HG02763 (cell line): ENCODE measurements at regions not wholly inside any gene's neighbourhood (a gene's known extent, or its start where the extent isn't known, plus 50 kb on each side); places are given as distances from the start of the nearest gene placed in this dataset.

Experiments
- ATAC-seq: cut with Tn5 transposase; IDR thresholded peaks from one replicate; pipeline ENCODE4 v1.9.1; 2021; ENCODE audit warnings: mild to moderate bottlenecking, moderate library complexity; ENCODE audit not compliant: unreplicated experiment

DNA sequence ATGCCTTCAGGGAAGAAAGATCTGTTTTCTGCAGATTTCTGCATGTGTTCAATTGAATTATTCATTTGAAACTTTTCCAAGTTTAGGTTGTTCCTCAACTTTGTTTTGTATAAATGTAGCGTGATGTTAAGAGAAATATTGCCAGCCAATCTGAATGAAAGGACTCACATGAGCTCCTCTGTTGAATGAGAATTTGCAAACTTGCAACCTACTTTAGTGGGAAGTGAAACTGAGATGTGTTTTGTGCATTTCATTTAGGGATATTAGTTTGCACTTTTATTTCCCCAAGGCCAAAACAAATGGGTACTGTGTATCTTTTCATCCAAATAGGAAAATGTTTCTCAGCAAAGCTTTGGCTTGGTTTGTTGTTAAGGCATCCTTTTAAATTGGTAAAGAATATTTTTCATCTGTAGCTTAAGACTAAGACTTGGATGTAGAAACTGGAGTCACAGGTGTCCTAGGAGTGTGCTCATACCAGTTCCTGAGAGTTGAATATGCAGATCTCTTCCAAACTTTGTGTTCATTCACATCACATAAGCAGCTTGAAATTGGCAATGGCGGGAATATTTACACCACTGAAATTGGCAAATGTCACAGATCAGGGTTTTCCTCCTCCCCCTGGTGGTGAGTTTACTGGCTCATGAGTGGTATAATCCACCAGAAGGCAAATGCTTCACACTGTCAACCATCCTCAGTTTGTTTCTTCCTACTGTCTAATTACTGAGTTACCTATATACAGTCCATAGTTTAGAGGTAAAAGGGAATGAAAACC is 193.6 kb upstream of the BANK1 start:
- no peak for ATAC-seq

DNA sequence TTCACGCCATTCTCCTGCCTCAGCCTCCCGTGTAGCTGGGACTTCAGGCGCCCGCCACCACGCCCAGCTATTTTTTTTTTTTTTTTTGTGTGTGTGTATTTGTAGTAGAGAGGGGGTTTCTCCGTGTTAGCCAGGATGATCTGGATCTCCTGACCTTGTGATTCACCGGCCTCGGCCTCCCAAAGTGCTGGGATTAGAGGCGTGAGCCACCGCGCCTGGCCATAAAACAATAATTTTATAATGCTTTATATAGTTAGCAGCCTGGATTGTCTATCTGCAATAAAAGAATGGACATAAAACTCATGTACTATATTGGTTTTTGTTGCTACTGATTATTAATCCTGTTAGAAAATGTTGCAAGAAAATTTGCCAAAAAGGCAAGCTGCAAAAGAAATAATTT is 195.9 kb upstream of the BANK1 start:
- no peak for ATAC-seq

DNA sequence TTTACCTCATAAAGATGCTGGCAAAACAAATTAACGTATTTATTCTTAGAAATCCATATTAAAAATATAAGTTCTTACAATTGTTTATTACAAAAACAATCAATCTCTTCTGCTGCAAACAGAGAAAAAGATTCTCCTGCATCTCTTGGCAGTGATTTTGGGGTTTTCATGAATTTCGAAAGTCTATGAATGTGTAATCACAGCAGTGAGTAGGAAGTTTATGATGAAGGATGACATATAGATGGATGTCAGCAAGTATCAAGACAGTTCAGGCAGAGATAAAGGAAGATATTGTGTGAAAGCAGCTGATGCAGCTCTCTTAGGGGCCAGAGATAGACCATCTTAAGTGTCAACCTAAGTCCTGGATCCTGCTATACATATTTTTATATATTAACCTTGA is 196.9 kb upstream of the BANK1 start:
- ATAC-seq = no peak

DNA sequence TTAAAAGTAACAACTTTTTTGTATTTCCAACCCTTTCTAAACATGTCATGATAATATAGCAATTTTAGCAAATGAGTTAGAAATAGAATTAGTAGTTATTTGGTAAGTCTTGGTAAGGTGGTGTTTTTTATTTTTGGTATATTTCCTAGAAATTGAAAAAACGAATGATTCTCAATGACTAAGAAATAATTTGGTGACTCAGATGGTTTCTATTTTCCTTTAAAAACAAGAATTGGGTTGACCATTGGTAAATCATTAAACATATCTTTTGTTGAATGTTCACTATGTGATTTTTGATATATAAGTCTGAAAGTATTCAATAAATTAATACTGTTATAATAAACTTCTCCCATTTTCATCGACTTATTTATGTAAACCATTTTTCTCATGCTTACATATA is 206.2 kb upstream of the BANK1 start:
- no peak for ATAC-seq

DNA sequence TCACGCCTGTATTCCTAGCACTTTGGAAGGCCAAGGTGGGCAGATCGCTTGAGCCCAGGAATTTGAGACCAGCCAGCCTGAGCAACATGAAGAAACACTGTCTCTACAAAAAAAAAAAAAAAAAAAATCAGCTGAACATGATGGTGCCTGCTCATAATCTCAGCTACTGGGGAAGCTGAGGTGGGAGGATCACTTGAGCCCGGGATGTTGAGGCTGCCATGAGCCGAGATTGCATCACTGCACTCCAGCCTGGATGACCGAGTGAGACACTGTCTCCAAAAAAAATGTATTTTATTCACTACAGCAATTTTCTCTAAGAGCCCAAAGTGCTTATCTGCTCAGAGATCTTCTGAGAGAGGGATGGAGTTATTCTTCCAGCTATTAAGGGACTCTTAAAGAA is 215.8 kb upstream of the PPP3CA start:
- ATAC-seq = no peak

DNA sequence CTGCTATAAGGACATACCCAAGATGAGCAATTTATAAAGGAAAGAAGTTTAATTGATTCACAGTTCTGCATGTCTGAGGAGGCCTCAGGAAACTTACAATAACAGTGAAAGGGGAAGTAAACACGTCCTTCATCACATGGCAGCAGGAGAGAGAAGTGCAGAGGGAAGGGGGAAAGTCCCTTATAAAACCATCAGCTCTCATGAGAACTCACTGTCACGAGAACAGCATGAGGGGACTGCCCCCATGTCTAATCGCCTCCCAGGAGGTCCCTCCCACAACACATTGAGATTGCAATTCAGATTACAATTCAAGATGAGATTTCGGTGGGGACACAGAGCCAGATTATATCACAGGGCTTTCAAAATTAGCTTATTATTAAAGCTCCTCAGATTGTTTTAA is 209.5 kb upstream of the PPP3CA start:
- no peak for ATAC-seq

DNA sequence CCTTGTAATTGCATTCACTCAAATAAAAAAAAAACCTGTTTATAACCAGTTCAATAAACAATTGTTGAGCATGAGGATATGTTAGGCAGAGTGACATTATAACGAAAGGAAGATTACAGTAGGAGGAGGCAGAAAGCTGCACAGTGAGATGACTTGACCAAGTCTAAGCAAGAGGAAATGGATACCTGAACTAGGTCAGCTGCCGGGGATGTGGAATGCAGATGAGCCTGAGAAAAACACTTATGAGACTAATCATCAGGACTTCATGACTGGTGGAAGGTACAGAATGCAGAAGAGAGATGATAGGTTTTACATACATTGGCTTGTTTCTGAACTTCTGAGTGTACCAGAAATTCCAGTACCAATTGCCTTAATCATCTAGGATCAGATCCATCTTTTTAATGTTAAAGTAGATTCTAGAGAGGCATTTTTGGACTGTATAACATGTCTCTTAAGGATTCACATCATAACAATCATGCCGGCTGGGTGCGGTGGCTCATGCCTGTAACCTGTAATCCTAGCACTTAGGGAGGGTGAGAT is 208.1 kb upstream of the PPP3CA start:
- no peak for ATAC-seq

DNA sequence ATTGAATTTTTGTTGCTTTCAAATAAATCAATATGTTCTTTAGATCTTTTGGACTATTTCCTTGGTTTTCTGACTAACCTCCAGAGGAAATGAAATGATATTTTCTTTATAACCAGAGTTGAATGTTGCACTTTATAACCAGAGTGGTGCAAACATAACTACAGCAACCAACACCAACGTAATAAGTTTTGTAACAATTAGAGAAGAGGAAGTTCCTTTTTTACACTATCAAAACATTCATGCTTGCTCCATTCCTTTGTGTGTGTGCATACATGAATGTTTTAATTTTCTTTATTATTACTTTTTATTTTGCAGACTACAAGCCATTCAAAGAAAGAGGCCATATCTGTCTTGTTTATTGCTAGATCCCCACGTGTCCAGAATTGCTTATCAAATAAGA is 193.0 kb upstream of the PPP3CA start:
- ATAC-seq = no peak

DNA sequence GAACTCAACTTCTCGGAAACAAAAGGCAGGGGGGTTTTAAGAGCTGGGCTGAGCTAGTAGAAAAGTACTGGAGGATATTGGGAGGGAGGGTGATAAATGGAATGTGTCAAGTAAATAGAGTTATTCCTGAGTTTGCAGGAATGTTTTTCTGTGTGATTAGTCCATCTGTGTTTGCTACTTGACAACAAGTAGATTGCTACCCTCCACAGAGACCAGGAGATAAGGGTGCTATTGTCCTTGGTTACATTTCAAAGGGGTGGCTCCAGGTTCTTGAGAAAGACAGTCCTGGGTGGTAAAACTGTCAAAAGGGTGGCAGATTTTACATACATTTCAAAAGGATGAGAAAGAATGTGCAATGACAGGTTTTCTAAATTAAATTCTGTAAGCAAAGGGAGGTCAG is 181.2 kb upstream of the PPP3CA start:
- no peak for ATAC-seq

DNA sequence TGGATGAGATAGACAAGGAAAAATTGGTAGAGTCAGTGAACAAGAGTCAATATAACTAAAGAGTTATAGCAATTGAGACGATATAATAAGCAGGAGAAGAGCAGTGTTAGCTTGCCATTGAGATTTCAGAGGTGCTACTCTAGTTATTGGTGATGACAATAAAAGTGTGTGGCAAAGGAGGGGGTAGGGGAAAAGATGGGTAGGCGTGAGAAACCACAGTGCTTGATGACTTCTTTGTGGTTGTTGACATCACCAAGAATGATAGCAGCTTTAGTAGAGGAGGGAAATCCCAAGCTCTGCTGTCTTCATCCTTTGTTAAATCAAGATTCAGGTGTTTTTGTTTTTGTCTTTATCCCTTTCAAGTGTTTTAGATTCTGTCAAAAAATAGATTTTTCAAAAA is 179.9 kb upstream of the PPP3CA start:
- ATAC-seq = peak; percentile 88

DNA sequence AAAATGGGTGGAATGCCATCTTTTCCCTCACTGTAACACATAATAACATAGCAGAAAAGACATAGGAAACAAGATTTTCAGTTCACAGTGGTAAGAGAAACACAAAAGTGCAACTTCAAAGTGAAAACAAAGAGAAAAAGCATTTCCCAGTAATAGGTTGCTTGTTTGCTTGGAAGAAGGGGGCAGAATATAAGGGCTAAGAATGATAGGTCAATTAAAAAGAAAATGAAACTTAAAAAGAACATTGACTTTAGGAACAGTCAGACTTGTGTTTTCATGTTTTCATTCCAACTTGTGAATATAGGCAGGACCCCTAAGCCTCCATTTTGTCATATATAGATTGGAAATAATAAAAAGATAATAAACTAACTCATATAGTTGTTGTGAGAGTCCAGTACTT is 168.2 kb upstream of the PPP3CA start:
- no peak for ATAC-seq

DNA sequence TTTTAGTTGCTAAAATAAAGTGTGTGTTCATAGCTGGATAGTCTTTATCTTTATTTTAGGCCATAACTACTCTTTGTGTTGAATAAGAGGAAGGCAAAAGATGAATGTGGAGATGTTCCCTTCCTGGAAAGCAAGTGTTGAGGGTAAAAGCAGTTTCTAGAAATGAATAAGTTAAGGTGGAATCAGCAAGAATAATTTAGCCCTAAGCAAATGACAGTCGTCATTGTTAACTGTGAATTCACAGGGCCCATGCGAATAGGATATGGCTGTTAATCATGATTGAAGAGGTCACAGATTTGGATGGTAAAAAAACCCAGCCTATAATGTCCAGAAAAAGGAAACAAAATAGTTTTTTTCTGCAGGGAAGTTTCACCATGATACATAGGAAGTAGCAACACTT is 167.8 kb upstream of the PPP3CA start:
- no peak for ATAC-seq

DNA sequence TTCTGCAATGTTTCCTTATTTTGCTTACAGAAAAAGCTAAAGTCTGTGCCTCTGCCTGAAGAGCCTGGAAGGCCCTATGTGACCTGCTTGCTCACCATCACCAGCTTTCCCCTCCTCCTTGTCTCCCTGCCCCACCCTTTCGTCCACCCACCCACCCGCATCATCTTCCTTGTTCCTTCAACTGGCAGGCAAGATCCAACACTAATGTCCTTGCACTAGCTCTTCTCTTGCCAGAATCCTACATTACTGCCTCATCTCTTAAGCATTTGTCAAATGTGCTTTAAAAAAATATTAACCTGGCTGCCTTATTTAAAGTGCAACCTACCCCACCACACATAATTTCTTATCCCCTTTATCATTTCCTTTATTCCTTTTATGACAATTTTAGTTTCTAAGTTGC is 165.1 kb upstream of the PPP3CA start:
- no peak for ATAC-seq

DNA sequence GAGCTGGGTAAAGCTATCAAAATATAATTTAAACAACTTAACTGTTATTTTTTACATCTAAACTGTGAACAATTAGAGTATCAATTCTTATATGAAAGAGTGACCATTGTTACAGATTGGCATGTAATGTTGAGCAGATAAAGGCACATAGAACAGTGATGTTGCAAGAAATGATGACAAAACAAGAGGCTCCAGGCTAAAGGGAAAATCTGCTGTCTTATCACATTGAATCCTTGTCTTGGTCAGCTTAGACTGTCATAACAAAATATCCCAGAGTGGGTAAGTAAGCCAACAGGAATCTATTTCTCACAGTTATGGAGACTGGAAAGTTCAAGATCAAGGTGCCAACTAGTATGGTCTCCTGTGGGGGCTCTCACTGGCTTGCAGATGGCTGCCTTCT is 154.1 kb upstream of the PPP3CA start:
- no peak for ATAC-seq

DNA sequence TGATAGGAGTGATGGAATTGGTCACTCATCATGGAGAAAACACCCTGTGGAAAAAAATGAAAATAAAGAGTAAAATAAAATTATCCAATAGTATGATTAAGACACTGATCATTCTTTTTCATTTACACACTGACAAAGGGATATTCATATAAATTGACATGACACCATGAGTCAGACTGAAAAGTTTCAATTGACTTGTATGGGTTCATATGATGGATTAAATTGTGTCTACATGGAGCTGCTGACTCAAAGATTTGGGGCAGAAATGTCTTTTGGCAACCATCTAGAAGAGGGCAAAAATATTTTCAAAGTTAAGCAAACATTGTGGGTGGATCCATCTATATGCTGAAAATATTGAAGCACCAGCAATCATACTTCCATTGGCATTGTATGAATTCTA is 153.4 kb upstream of the PPP3CA start:
- ATAC-seq = no peak

DNA sequence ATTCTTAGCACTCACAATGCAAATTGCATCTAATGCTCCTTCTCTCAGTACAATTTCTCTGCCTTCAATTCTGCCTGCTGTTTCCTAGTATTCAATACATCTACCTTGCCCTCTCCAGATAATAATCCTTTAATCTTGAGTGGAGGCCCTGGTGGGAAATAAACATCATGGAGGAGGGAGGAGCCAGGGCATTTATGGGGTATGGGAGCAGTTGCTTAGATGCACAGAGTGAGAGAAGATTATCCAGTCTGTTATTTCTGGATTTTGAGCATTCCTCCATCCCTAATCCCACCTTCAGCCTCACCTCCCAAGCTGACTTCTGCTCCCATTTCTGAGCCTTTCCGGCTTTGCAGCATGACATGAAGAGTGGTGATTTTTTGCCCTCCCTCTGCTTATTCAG is 127.9 kb upstream of the PPP3CA start:
- ATAC-seq = no peak

DNA sequence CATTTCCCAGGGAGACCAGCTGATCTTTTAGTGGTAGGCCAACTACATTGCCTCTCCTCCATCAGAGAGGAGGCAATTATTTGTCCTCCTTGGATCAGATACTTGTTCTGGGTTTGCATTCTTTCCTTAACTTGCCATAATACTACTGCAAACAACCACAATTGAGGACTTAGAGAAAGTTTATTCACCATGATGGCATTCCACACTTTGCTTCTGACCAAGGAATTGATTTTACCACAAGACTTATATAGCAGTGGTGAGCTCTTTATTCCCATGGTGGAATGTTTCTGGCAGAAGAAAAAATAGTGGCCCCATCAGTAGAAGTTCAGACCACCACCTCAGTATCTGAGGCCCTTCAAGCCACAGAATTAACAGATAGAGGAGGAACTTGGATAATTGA is 123.9 kb upstream of the PPP3CA start:
- ATAC-seq = no peak

DNA sequence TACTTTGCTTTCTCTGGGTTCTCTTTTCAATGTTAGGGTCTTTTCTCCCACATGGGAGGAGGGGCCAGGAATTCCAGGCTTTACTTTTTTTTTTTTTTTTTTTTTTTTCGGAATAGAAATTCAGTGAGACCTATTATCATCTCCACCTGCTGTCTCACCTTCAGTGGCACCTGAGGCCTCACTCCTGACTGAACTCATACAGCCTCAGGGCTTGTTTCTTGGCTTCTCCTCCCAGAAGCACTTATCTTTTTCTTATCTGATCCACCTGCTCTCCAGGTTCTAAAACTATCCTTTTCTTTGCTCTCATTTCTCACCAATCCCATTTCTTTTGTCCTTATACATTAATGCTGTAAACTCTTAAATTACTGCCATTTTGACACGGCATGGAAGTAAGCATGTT is 117.3 kb upstream of the PPP3CA start:
- no peak for ATAC-seq

DNA sequence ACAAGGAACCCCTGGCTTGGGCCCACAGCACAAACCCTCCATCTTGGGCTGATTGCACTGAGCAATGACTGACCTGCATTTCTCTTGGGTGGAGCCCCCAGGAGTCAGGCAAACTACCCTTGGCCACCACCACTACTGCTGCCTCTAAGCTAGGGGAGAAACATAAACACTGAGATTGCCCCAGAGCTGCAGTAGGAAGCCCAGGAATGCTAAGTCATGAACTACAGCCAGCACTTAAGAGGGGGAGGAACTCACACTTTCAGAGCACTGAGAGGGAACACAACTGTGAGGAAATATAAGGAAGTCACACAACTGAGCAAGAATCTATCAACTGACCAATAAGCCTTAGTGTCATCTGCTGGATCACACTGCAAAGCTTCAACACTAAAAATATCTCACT is 111.6 kb upstream of the PPP3CA start:
- ATAC-seq = no peak

DNA sequence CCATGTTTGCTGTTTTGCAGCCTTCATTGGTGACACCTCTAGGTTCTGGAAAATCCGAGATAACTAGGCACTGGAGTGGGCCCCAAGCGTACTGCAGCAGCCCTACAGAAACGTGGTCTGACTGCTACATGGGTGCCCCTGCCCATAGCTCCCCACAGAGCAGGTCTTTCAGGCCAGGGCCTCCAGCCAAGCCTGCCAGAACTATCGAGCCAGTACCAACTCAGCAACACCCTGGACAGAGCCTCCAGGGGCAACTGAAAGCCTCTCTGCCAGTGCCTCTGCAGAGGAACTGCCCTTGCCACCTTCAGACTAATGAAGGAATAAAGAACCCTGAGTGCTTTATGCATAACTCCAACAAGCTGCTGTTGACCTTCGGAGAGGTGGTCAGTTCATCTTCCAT is 111.1 kb upstream of the PPP3CA start:
- ATAC-seq = no peak

DNA sequence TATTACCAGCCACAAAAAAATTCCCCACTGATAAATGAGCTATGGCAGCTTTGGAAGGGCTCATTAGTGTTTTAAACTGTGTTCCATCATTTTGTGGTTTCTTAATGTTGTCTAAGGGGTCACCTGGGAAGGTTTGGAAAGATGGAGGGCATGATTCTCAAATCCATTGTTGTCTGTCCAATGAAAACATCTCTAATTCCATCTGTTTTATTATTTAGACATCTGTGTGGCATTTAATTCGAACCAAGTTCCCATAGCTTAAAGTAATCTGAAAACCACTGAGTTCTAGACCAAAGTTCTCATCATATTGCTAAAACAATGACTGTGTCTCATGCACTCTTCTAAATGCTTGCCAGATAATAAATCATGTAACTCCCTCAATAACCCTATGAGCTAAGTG is 103.8 kb upstream of the PPP3CA start:
- no peak for ATAC-seq

DNA sequence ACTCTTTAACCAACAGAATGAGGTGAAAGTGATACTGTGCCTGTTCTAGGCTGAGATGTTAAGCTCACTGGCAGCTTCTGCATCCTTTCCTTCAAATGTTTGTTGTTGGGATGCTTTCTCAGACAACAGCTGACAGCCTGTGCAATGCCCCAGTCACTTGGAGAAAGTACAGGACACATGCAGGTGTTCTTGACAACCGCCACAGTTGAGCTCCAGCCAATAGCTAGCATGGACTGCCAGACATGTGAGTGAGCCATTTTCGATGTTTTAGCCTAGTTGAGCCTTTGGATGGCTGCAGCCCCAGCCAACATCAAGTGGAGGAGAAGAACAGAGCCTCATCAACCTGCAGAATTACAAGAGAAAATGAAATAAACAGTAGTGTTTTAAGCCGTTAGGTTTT is 94.1 kb upstream of the PPP3CA start:
- ATAC-seq = no peak

DNA sequence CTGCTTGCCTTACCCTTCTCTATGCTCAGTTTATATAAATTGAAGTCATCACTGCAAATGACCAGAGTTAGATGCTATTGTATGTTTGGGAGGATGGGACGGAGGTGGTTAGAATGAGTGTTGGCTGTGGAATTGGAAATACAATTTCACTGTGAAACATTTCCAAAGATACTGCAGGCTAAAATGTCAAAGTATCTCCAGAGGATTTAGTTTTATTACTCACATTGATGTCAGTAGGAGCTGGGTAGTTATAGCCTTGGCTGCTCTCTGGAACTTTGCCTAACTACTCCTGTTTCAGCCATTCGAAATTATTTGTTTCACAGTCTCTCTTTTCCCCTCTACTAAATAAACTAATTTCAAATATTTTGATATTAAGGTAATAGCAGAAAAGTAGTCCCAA is 92.6 kb upstream of the PPP3CA start:
- ATAC-seq = no peak
